ENCODE measurements at regions not wholly inside any gene's neighbourhood (a gene's known extent, or its start where the extent isn't known, plus 50 kb on each side); places are given as distances from the start of the nearest gene placed in this dataset.
A peak's percentile ranks its signal among the peaks of the same experiment; 100 is the strongest.
"Not testable (repeated sequence)": the region's sequence is repeated elsewhere in the genome, so short reads cannot be mapped to it uniquely, and the experiment has no call there.

DNA sequence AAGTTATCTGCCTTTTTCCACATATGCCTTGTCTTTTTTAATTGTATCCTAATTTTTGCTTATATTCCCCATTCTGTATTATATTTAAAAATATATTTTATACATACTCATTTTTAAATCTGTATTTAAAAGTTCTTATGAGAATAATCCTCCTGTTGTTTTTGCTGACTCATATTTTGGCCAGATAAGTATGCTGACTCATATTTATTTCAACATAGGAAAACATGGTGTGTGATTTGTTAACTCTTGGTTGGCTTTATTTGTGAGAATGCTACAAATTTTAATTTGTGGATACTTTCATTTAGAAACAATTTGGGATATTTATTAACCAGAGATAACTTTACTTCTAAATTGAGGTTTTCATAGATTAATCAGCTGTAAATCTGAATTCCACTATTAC is 587.7 kb downstream of the CPS1 start:
- peak; percentile 66 for DNase-seq (ENCODE audit: low read depth)

DNA sequence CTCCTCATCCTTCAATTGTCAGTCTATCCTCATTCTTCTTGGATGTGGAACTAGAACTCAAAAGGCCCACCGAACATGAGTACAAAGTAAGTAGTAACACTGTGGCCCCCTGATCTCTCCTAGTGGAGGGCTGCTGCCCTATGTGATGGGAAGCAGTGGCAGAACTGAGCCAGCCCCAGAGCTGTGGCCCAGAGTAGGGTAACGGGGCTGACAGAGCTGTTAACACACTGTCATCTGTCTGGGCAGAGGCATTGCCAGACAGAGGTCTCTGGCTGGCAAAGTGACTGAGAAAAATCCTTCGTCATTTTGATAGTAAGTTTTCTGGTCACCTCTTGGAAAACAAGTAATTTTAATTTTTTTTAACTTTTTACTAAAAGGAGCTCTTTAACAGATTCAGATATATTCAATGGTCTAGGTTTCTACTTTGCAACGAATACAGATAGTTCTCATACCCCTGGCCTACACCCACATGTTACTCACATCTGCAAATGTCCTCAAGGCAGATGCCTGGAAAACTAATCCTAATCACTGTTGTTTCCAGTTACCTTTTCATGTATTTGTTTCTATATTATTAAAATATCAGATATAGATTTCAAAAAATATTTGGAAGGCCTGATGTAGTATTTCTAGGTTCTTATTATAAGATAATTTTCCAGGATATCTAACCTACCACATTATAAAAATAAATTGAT is 588.7 kb downstream of the CPS1 start:
- no peak for DNase-seq (ENCODE audit: low read depth)

DNA sequence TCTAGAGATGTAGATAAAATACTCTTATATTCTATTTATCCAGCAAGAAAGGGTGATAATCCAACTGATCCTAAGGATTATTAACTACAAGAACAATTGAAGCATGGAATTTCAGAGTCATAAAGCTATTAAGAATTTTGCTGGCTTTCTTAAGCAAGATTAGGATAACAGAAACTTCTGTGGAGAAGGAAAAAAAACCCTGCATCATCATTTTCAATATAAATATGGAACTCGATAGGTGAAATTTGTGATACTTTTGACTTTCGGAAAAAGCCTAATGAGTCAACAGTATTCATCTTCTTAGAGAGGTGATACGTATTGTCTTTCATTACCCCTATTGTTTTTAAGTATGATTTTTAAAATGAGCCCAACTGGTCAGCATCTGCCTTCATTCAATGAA is 593.3 kb downstream of the CPS1 start:
- DNase-seq (ENCODE audit: low read depth): no peak

DNA sequence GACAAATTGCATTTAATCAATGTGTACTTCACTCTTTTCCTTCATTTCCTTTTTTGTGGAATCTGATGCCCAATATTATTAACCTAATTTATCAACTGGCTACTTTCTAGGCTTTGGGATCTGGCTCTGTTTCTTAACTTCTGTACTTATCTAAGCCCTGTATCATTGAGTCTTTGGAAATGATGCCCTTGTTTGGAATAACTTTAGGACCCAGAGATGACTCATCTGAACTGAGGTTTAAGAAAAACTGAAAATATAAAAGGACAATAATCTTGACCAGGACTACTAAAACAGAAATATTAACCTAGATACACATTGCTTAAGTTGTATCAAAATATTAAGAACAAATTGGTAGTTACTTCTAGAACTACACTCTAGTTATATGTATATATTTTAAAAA is 600.8 kb downstream of the CPS1 start:
- DNase-seq (ENCODE audit: low read depth): no peak

DNA sequence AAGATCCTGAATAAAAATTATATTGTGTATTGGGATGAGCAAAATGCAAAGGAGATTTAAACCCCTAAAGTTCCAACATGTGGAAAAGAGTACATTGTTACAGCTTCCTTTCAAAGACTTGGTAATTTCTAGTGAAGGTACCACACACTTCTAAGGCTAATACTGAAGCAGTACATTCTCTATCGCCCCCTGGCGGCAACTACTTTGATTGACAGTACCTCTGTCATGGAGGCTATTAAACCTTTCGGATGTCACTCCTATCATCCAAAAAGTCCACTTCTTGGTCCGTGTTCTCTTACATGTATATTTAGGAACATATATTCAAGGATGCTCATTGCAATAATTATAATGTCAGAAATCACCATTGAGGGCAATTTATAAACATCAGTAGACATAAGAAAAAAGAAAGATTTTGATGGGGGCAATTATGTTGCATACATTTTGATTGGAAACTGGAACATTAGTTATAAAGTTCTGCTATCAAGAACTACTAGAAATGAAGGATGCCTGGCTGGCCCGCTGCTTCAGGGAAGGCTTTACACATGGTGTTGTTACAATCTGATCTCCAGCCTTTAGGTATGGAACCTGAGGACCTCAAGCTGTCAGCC is 601.6 kb downstream of the CPS1 start:
- peak; percentile 39 for DNase-seq (ENCODE audit: low read depth)

DNA sequence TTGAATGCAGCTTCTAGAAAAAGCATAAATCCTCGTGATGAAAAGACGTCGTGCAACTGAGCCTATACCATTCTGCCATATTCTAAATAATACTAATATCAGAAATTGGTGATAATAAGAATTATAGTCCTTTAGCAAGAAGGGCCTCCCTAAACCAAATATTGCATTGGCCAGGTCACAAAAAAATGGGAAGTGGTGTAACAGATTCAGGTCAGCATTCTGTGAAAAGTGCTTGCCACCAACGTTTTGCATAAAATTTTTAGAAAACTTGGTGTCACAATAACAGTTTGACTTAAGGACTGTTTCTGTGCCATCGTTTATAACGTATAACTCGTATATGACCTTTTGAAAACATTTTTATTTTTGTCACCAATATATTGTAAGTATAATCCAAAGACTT is 603.6 kb downstream of the CPS1 start:
- no peak for DNase-seq (ENCODE audit: low read depth)

DNA sequence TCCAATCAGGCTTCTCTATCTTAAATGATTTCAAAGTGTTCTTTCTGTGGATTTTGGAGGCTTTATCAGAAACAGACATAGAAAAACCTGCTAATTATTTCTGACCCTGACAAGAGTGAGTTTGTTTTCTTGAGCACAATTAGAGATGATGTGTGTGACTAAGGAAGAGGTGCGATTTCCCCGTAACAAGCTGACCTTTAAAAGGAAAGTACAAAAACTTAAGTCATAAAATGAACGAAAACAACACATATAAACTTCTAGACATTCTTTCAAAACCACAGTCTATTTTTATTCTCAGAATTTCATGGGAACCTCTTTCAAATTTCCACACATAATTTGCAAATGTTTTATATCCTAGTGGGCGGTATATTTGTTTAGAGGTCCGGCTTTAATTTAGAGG is 604.8 kb downstream of the CPS1 start:
- no peak for DNase-seq (ENCODE audit: low read depth)

DNA sequence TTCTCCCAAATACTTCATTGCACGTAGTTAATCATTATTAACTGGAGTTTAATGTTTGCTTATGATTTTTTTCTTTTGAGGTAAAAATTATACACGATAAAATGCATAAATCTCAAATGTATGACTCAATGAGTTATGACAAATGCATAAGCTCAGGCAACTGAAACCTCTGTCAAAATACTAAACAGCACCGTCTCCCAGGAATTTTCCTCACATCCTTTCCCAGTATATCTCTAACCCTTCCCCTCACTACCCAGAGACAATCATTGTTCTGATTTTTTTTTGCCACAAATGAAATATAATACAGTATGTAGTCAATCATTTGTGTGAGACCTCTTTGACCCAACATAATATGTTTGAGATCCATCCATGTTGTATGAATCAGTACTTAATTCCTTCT is 606.5 kb downstream of the CPS1 start:
- DNase-seq (ENCODE audit: low read depth): no peak

DNA sequence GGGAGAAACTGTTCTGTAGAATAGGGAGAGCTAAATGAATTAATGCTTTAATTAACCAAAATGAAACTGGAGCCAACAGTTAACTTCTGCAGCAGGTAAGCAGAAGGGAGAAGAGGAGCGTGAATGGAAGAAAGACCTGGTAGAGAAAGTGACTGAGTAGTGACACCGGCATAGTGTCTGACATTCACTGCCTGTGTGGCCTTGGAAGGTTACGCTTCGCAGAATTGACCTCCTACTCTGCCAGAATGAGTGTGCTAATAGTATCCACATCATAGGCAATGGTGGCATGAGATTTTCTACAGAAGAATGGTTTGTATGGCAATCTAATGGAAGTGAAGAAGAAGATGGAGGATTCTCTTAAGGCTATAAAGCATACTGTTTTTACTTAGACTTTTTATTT is 614.4 kb downstream of the CPS1 start:
- no peak for DNase-seq (ENCODE audit: low read depth)

DNA sequence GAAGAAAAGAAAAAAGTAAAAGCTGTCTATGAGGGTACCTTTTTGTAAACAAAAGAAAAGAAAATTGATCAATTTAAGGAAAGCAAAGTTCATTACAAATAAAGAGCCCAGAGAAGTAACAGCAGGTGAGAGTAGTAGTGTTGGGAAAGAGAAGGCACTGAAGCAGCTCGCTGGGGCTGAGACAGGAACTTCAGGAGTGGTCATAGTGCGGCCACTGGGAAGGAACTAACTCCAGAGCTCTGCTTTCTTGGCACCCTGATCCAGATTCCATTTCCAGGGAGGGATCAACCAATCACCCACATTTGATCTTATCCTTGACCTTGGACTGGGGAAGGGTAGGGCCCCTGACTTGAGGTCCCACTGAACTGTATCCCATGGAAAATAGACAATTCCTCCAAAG is 617.6 kb downstream of the CPS1 start:
- DNase-seq (ENCODE audit: low read depth): no peak

DNA sequence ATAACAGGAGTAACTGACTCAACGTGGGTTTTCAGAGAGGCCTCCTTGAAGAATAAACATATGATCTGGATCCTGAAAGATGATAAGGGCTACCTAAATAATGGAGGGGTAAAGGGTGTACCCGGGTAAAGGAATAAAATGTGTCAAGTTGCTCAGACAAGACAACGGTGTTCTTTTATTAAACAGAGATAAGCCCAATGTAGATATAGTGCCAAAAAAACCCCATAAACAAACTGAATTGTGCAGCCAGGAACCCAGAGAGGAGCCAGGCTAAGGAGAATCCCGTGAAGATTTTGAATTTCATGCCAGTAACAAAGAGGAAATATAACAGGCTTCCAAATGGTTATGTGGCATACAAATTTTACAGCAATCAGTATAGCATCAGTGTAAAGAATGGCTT is 618.2 kb downstream of the CPS1 start:
- no peak for DNase-seq (ENCODE audit: low read depth)

DNA sequence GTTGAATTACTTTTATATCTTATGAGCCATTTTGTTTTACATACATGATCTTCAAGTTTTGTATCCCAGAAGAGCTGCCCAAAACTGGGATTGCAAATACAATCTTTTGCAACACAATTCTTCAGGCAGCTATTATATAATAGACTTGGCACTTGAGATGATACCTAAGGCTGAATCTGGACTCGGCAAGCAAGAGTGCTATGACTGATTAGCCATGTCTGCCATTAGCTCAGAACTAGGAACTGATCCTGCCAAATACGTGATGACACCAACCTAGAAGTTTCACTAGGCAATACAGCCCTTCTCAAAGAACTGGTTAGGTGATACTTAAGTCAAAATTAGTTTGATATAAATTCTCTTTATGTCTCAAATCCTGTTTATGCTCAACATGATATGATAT is 619.6 kb downstream of the CPS1 start:
- no peak for DNase-seq (ENCODE audit: low read depth)

DNA sequence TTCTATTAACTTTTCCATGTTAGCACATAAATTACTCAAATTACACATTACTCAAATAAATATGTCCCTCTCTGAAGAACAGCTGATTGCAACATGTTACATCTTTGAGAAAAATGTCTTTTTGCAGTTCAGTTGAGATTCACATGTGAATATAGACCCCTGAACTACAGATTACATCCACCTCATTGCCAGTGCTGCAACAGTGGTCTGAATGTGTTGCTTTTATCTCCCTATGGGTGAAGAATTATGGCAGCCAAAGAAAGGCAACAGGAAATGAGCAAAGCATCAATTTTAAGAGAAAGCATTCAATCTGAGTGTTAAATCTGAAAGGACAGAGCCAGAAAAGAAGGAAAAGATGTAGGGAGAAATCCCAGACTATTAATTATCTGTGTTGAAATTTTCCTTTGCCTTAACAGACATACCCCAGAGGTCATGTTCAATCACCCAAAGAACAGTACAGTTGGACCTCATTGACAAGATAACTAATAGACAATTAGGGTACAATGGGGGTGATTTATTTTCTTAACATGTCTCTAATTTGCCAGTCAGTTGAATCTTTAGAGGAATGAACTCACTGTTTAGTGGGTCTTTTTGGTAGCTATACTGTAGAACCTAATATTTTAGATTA is 620.2 kb downstream of the CPS1 start:
- DNase-seq (ENCODE audit: low read depth): no peak

DNA sequence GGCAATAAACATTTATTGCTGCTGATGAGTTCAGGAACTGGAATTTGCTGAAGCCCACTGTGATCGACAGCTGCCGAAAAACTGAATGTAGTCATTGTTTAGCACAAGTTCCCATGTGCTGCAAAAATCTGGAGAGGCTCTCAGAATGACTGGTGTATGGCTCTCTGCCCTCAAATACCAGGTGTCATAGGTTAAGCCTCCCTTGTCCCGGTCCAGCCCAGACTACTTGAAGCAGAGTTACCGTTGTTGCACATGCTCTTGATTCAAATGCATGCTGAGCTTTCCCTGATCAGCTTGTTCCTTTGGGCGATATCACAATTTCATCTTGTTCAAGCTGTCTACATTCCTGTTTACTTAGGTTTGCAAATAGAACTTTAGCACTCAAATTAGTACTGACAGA is 625.2 kb downstream of the CPS1 start:
- no peak for DNase-seq (ENCODE audit: low read depth)

DNA sequence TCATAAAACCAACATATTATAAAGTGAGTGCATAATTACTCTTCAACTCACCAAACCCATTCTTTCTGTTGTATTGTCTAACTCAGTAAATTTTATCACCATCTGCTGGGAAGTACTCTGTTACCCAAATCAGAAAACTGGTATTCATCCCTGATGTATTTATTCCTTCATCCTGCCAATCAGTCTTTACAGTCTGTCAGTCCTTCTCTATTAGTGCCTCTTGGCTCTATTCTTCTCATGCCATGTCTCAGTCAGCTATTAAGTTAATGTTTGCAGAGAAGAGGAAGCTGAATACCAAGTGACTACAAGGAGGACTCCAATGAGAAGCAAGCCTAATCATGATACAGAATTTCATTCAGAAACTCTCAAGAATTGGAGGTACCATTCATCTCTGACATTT is 631.2 kb downstream of the CPS1 start:
- DNase-seq (ENCODE audit: low read depth): no peak

DNA sequence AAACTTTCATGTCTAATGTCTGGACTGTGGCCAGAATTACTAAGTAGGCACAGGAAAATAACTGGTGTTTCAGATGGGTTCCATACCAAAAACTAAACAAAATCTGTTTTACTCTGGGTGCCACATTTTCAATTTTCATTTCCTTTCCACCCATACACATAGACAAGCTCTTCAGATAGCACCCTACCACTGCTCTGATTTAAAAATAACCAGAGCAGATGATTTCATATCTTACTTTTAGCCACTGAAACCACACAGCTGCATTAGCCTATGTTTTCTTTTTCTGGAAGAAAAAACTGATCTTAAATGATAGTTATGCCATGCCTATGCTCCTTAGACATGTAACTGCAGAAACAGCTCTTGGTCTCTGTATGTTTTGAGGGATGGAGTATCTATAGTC is 647.6 kb downstream of the CPS1 start:
- DNase-seq (ENCODE audit: low read depth): no peak

DNA sequence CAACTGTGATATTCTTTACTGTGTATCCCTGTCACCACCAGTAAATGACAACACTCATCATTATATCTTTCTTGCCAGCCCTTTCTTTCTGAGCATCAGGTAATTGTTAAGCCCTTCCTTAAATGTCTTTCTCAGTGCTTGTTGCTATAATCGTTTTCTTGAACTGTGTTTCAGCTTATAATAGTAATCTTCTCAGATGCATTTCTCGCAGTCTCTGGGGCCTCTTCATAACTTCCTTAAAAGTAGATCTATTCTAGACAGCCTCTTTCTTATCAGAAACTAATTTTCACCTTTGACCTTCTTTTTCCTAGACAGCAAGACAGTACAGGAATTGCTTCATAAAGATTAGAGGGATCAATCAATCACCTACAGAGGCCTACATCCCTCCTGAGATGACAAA is 648.1 kb downstream of the CPS1 start:
- no peak for DNase-seq (ENCODE audit: low read depth)

DNA sequence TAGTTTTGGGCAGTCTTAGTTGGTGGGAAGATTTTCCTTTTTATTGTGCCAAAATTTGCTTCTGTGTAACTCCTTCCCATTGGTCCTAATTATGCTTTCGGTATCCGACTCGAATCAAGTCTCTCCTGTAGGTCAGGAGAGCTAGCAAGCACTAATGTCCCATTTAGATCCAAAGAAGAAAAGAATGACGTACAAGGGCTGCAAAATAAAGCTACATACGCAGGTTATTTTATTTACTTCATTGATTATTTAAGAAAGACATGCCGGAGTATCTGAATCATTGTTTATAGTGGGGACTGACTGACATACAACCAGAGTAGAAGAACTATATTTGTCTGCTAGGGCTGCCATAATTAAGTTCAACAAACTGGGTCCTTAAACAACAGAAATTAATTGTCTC is 648.5 kb downstream of the CPS1 start:
- no peak for DNase-seq (ENCODE audit: low read depth)

DNA sequence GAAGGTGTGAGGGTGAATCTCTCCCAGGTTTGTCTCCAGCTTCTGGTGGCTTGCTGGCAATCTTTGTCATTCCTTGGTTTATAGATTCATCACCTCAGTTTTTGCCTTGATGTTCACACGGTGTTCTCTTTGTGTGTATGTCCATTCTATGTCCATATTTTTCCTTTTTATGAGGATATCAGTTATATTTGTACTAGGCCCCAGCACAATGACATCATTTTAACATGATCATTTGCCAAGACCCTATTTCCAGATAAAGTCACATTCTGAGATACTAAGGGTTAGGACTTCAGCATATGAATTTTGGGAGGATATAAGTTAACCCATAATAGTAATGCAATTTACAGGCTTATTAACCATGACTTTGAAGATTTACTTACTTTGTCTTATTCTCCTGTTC is 649.0 kb downstream of the CPS1 start:
- no peak for DNase-seq (ENCODE audit: low read depth)

DNA sequence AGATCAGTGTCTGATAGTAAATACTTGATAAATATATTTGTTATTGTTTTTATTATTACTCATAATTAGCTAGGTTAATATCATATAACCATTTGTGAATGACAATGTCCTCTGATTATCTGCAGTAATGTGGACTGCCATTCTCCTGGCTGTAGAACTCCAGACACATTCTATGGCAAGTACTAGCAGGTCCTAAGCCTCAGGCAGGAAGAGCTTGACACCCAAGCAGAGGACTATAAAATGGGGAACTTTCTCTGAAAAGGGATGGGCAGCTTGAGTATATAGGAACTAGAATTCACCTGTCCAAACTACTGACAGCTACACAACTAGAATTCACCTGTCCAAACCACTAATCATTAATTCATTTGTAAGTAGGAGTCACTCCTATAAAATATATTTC is 649.4 kb downstream of the CPS1 start:
- no peak for DNase-seq (ENCODE audit: low read depth)

DNA sequence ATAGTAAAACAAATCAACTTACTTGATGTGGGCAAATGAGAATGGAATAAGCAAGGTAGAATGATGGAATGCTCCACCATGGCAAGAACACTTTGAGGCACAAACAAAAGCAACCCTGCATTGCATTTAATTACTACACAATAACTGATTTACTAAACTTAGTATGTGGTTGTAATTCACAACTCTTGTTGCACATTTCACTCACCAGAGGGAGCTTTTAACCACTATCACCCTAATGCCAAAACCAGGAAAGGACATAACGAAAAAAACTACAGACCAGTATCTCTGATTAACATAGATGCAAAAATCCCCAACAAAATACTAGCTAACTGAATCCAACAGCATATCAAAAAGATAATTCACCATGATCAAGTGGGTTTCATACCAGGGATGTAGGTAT is 659.8 kb downstream of the CPS1 start:
- no peak for DNase-seq (ENCODE audit: low read depth)

DNA sequence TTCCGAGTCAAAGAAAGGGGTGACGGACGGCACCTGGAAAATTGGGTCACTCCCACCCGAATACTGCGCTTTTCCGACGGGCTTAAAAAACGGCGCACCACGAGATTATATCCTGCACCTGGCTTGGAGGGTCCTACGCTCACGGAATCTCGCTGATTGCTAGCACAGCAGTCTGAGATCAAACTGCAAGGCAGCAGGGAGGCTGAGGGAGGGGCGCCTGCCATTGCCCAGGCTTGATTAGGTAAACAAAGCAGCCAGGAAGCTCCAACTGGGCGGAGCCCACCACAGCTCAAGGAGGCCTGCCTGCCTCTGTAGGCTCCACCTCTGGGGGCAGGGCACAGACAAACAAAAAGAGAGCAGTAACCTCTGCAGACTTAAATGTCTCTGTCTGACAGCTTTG is 663.1 kb downstream of the CPS1 start:
- not testable (repeated sequence) for DNase-seq (ENCODE audit: low read depth)

DNA sequence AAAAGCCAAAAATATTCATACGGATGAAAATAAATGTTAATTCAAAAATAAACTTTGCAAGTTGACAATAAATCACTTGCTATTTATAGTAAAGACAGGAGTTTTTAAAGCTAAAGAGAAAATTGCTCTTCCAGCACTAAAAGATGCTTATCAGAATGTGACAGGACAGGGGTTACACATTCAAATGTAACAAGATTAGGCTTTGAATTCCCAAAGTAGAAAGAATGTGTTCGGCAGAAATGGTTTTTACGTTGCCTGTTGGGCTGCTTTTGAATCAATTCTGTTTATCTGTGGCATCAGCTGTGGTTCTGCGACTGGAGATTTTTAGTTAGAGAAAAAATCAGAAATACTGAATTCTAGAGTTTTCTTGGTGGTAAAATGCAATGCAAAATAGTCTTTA is 669.4 kb downstream of the CPS1 start:
- DNase-seq (ENCODE audit: low read depth): no peak

DNA sequence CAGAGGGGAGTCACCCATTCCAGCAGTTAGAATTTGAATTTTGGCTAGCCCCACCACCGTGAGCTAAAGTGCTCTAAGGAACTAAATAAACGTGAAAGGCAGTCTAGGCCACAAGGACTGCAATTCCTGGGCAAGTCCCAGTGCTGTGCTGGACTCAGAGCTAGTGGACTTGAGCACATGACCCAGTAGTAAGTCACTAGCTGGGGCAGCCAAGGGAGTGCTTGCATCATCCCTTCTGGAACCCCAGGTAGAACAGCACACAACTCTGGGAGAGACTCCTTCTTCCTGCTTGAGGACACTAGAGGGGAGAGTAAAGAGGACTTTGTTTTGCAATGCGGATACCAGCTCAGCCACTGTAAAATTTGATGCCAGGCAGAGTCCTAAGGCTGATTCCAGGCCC is 672.2 kb downstream of the CPS1 start:
- no peak for DNase-seq (ENCODE audit: low read depth)
